WTC11 (cell line): ENCODE measurements at regions not wholly inside any gene's neighbourhood (a gene's known extent, or its start where the extent isn't known, plus 50 kb on each side); places are given as distances from the start of the nearest gene placed in this dataset.

Experiments used
- ATAC-seq: fragments of 200-7000 bp; cut with Tn5 transposase; 2 replicates; pipeline ENCODE4 v1.10.0; 2021; ENCODE audit warnings: mild to moderate bottlenecking, moderate library complexity
- CTCF ChIA-PET: fragments of 300-600 bp; sonication (Branson Sonifier 250); formaldehyde crosslinking; loops from one replicate; lab custom pipeline; 2021; ENCODE audit warnings: antibody characterized with exemption; lab: Charles Lee
- POLR2A ChIA-PET: fragments of 350-600 bp; sonication (Branson Sonifier 250); formaldehyde crosslinking; loops from one replicate; lab custom pipeline; 2021; ENCODE audit warnings: antibody characterized with exemption; lab: Charles Lee
- DNase-seq: peaks from one replicate; pipeline ENCODE4 v3.0.0; 2021; ENCODE audit warnings: low spot score
- H3K27ac Mint-ChIP-seq: 2 replicates; pipeline ENCODE4 v1.8.0; 2021; ENCODE audit warnings: mixed read lengths
- H3K27me3 Mint-ChIP-seq: 2 replicates; pipeline ENCODE4 v1.8.0; 2021; ENCODE audit warnings: low read depth, mild to moderate bottlenecking, moderate library complexity, mixed read lengths
- H3K36me3 Mint-ChIP-seq: 2 replicates; pipeline ENCODE4 v1.8.0; 2021; ENCODE audit warnings: mixed read lengths
- H3K4me1 Mint-ChIP-seq: 2 replicates; pipeline ENCODE4 v1.8.0; 2022; ENCODE audit warnings: mixed read lengths
- H3K4me3 Mint-ChIP-seq: 2 replicates; pipeline ENCODE4 v1.8.0; 2021; ENCODE audit warnings: mild to moderate bottlenecking, moderate library complexity, mixed read lengths
- H3K9me3 Mint-ChIP-seq: 2 replicates; pipeline ENCODE4 v1.8.0; 2021; ENCODE audit warnings: mixed read lengths
- ATF3 ChIP-seq: sonication (generic); formaldehyde crosslinking; conservative IDR thresholded peaks from 2 replicates; pipeline ENCODE4 v1.8.1; 2022; ENCODE audit warnings: mild to moderate bottlenecking, missing genetic modification reagents
- CBFB ChIP-seq: sonication (generic); formaldehyde crosslinking; IDR thresholded peaks from 2 replicates; pipeline ENCODE4 v1.8.1; 2022; ENCODE audit warnings: mild to moderate bottlenecking, low read depth, missing genetic modification reagents
- CREB1 ChIP-seq: sonication (generic); formaldehyde crosslinking; IDR thresholded peaks from 2 replicates; pipeline ENCODE4 v1.8.0; 2023; ENCODE audit warnings: mild to moderate bottlenecking, missing genetic modification reagents
- CREM ChIP-seq: sonication (generic); formaldehyde crosslinking; IDR thresholded peaks from 2 replicates; pipeline ENCODE4 v1.8.1; 2022; ENCODE audit warnings: mild to moderate bottlenecking, missing genetic modification reagents, moderate library complexity
- ELF4 ChIP-seq: sonication (generic); formaldehyde crosslinking; IDR thresholded peaks from 2 replicates; pipeline ENCODE4 v1.8.1; 2022; ENCODE audit warnings: low read depth, mild to moderate bottlenecking, moderate library complexity, missing genetic modification reagents
- ESRRA ChIP-seq: sonication (generic); formaldehyde crosslinking; IDR thresholded peaks from 2 replicates; pipeline ENCODE4 v1.8.1; 2022; ENCODE audit warnings: mild to moderate bottlenecking, missing genetic modification reagents, borderline replicate concordance
- FOXK1 ChIP-seq: sonication (generic); formaldehyde crosslinking; IDR thresholded peaks from 2 replicates; pipeline ENCODE4 v1.8.0; 2022; ENCODE audit warnings: mild to moderate bottlenecking, moderate library complexity, missing genetic modification reagents
- KAT7 ChIP-seq: sonication (generic); formaldehyde crosslinking; IDR thresholded peaks from 2 replicates; pipeline ENCODE4 v1.8.1; 2023; ENCODE audit warnings: missing genetic modification reagents, mild to moderate bottlenecking, borderline replicate concordance
- MAX ChIP-seq: sonication (generic); formaldehyde crosslinking; IDR thresholded peaks from 2 replicates; pipeline ENCODE4 v1.8.0; 2022; ENCODE audit warnings: mild to moderate bottlenecking, missing genetic modification reagents
- NR1H2 ChIP-seq: sonication (generic); formaldehyde crosslinking; IDR thresholded peaks from 2 replicates; pipeline ENCODE4 v1.9.0; 2021; ENCODE audit warnings: mild to moderate bottlenecking, moderate library complexity, missing genetic modification reagents
- PREB ChIP-seq: sonication (generic); formaldehyde crosslinking; IDR thresholded peaks from 2 replicates; pipeline ENCODE4 v1.8.1; 2022; ENCODE audit warnings: mild to moderate bottlenecking, missing genetic modification reagents, moderate library complexity, borderline replicate concordance
- PRRX2 ChIP-seq: fragments of 250-450 bp; sonication (Bioruptor Pico); IDR thresholded peaks from 2 replicates; pipeline ENCODE4 v1.8.0; 2021; ENCODE audit warnings: mild to moderate bottlenecking
- RORB ChIP-seq: fragments of 250-450 bp; sonication (Bioruptor Pico); IDR thresholded peaks from 2 replicates; pipeline ENCODE4 v1.9.0; 2021; ENCODE audit warnings: mild to moderate bottlenecking
- STAT6 ChIP-seq: sonication (generic); formaldehyde crosslinking; conservative IDR thresholded peaks from 2 replicates; pipeline ENCODE4 v1.8.1; 2023; ENCODE audit warnings: mild to moderate bottlenecking, low read depth, missing genetic modification reagents, moderate library complexity
- USF2 ChIP-seq: sonication (generic); formaldehyde crosslinking; IDR thresholded peaks from 2 replicates; pipeline ENCODE4 v1.8.1; 2023; ENCODE audit warnings: mild to moderate bottlenecking, missing genetic modification reagents, moderate library complexity
- ZNF138 ChIP-seq: sonication (generic); formaldehyde crosslinking; conservative IDR thresholded peaks from 2 replicates; pipeline ENCODE4 v1.8.1; 2022; ENCODE audit warnings: mild to moderate bottlenecking, moderate library complexity, missing genetic modification reagents
- ZNF263 ChIP-seq: sonication (generic); formaldehyde crosslinking; IDR thresholded peaks from 2 replicates; pipeline ENCODE4 v1.8.1; 2022; ENCODE audit warnings: low read depth, mild to moderate bottlenecking, moderate library complexity, missing genetic modification reagents
- ZNF281 ChIP-seq: sonication (generic); formaldehyde crosslinking; IDR thresholded peaks from 2 replicates; pipeline ENCODE4 v1.8.0; 2023; ENCODE audit warnings: mild to moderate bottlenecking, missing genetic modification reagents
- ZNF416 ChIP-seq: fragments of 250-450 bp; sonication (Bioruptor Pico); IDR thresholded peaks from 2 replicates; pipeline ENCODE4 v1.9.0; 2021; ENCODE audit warnings: mild to moderate bottlenecking, inconsistent platforms
- ZNF423 ChIP-seq: fragments of 250-450 bp; sonication (Bioruptor Pico); IDR thresholded peaks from 2 replicates; pipeline ENCODE4 v2.1.2; 2022; ENCODE audit warnings: mild to moderate bottlenecking, moderate library complexity
- ZNF425 ChIP-seq: fragments of 250-450 bp; sonication (Bioruptor Pico); conservative IDR thresholded peaks from 2 replicates; pipeline ENCODE4 v1.9.0; 2021; ENCODE audit warnings: mild to moderate bottlenecking
- ZNF512 ChIP-seq: sonication (generic); formaldehyde crosslinking; IDR thresholded peaks from 2 replicates; pipeline ENCODE4 v1.8.1; 2022; ENCODE audit warnings: missing genetic modification reagents, borderline replicate concordance

GRCh38 chr14:26887847-26888246, 290.0 kb upstream of the NOVA1 start:
- POLR2A ChIA-PET: no interaction called here
- Mint-ChIP-seq H3K4me1 (no peaks in the 10 kb centered on the region), H3K4me3 (no peak overlapping the region)
- ATAC-seq: no peak
- TF ChIP-seq PRRX2 (CRISPR knock-in tag) (no peak), CREB1 (CRISPR knock-in tag) (no peak), PREB (no peak), ELF4 (CRISPR knock-in tag) (no peak), NR1H2 (no peak), ZNF423 (no peak), CBFB (CRISPR knock-in tag) (no peak), STAT6 (no peak), ZNF281 (no peak), ZNF138 (CRISPR knock-in tag) (no peak), RORB (CRISPR knock-in tag) (no peak), ATF3 (no peak), ZNF512 (CRISPR knock-in tag) (no peak), ESRRA (CRISPR knock-in tag) (no peak), FOXK1 (CRISPR knock-in tag) (no peak), USF2 (CRISPR knock-in tag) (no peak), ZNF263 (CRISPR knock-in tag) (no peak)
- TF ChIP-seq, all 79 proteins: peak for 0
- Mint-ChIP-seq H3K9me3 (peaks cover 22% of the 10 kb centered on the region), H3K27ac (no peak overlapping the region), H3K36me3 (peaks cover 11% of the 10 kb centered on the region), H3K27me3 (no peaks in the 10 kb centered on the region)
- DNase-seq: no peak
- CTCF ChIA-PET: no interaction called here

GRCh38 chr14:26888592-26888991, 290.8 kb upstream of the NOVA1 start:
- no peaks in the 10 kb centered on the region for H3K27me3 Mint-ChIP-seq
- no peak for ATAC-seq
- H3K36me3 Mint-ChIP-seq: peaks cover 6% of the 10 kb centered on the region
- POLR2A ChIA-PET: no interaction called here
- TF ChIP-seq KAT7 (no peak), CREM (CRISPR knock-in tag) (no peak), ZNF416 (no peak), MAX (CRISPR knock-in tag) (no peak), ZNF512 (CRISPR knock-in tag) (no peak), ZNF425 (CRISPR knock-in tag) (no peak)
- H3K9me3 Mint-ChIP-seq: peaks cover 16% of the 10 kb centered on the region
- H3K27ac Mint-ChIP-seq: no peak overlapping the region
- no peaks in the 10 kb centered on the region for H3K4me1 Mint-ChIP-seq
- CTCF ChIA-PET: no interaction called here
- DNase-seq: no peak
- no peak overlapping the region for H3K4me3 Mint-ChIP-seq
